Renal pelvis (tissue), 1 donor: ENCODE measurements at regions not wholly inside any gene's neighbourhood (a gene's known extent, or its start where the extent isn't known, plus 50 kb on each side); places are given as distances from the start of the nearest gene placed in this dataset.

Experiments
- DNase-seq: peaks from one replicate; pipeline ENCODE4 v3.0.0-alpha.2; 2013

DNA sequence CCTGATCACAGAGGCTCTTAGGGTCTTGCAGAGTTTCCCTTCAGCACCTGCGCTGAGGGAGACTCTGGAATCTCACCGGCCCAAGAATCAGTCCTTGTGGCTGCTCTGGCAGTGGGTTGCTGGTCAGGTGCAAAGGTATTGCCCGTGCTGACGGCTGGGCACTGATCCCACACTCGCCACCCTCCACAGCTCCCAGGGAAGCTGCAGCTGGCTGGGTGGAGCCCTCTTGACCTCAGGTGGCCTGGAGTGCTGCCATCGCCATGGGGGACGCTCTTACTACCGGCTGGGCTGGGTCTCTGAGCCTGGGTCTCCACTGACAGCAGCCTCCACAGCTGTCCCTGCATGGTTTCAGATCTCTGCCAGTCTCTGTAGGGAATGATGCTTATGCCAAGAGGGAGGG lies 52.6 kb upstream of the EPHB3 start:
- DNase-seq, result no peak

GRCh38 chr3:184511741-184512140 lies 49.8 kb upstream of the EPHB3 start:
- no peak for DNase-seq
